GM20431 (cell line): ENCODE measurements at regions not wholly inside any gene's neighbourhood (a gene's known extent, or its start where the extent isn't known, plus 50 kb on each side); places are given as distances from the start of the nearest gene placed in this dataset.

Experiments
- in situ Hi-C: fragments of 300-500 bp; cut with MseI, MboI; formaldehyde crosslinking; loops from one replicate; pipeline ENCODE4 v1.15.0; 2020; ENCODE audit warnings: low sequenced_read_pairs; ENCODE audit not compliant: unreplicated experiment

GRCh38 chr3:99504258-99504657, 134.1 kb upstream of the COL8A1 start:
- in situ Hi-C loops, result no loop called here

GRCh38 chr3:99503350-99503749, 135.0 kb upstream of the COL8A1 start:
- in situ Hi-C loops, result no loop called here

GRCh38 chr3:99502871-99503270, 135.5 kb upstream of the COL8A1 start:
- in situ Hi-C loops, result no loop called here

- in situ Hi-C loops, result no loop called here
These were observed 137.9 kb upstream of the COL8A1 start for GRCh38 chr3:99500485-99500884.

DNA sequence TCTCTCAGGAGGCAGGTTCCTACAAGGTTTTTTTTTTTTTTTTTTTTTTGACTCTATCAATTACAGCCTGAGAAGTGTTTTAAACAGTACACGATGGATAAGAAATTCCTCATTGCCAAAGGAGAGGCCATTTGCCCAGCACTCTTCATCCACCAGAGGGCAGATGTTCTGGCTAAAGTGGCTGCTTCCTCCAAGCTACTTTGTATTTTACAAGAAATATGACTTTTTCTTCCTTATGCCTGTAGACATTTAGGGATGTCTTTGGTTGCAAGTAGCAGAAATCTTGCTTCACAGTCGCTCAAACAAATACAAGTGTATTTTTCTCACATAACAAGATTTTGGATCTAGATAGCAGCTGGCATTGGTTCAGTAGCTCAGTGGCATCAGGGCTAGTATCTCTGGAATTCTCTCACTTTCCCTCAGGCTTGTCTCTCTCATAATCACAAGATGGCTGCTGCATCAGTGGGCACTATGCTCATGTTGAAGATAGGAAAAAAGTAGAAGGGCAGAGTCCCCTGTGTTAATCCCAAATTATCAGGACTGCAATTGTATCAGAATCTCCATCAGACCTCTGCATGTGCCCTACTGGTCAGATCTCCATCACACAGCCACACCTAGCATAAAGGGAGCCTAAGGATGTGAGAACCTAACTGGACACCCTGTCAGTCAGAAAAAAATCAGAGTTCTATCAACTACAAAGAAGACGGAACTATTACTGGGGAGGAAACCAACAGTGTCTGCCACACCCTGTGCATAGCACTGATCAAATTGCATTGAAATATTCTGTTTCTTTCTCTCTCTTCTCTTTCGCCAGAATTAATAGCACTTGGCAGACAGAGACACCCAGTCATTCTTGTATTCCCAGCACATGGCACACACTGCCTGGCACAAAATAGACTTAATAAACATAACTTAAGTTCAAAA, 138.9 kb upstream of the COL8A1 start:
- in situ Hi-C loops, result no loop called here

DNA sequence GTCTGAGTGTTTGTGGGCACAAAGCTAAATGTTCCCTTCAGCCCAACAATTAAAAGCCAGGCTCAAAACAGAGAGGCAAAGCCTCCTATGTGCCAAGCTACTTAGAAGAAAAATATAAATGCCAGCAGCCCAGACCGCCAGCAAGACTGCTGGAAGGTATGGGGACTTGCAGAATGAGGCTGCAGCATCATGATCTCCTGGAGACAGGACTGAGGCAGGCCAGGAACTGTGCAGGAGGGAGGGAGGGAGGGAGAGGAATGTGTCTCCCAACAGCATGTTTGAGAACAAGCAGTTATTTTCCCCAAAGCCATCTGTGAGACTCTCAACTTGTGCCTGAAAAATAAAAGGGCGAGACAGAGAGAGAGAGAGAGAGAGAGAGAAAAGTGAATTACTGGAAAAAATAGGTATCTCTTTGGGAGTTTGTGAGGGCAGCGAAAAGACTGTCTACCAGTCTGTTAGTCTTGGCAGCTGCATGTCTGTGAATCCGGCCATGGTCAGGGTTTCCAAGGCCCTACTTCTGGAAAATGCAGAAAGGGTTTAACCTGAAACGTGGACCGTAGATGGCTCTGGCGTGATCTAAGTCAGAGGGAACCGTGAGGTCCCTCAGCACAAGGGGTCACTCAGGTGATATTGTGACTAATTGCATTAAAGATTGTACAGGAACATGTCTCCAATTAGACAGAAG, 139.7 kb upstream of the COL8A1 start:
- in situ Hi-C loops, result no loop called here

DNA sequence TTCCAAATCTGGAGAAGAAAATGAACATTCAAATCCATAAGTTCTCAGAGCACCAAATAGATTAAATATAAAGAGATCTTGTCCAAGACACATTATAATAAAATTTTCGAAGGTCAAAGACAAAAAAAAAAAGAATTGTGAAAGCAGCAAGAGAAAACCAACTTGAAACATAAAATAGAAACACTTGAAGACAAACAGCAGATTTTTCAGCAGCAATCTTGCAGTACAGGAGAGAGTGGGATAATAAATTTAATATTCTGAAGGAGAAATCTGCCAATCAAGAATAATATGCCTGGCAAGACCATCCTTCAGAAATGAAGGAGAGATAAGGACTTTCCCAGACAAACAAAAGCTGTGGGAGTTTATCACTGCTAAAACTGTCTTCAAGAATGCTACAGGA, 150.5 kb upstream of the COL8A1 start:
- in situ Hi-C loops, result no loop called here

- in situ Hi-C loops, result no loop called here
These were observed 153.1 kb upstream of the COL8A1 start for GRCh38 chr3:99485286-99485685.

DNA sequence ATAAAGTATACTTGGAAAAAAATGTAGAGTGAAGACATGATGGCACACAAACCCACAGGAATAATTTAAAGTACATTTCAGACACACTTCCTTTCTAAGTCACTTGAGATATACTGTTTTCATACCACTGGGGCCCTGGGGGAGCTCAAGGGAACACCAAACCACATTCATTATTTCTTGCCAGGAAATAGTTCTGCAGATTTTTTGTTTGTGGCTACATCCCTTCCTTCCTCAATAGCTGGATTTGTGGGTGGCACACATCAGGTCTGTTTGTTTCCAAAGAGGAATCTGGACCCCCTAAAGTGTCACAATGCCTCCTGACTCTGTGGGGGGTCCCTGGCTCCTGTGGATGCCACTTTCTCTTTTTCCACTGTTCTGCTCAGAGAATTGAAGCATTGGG, 153.5 kb upstream of the COL8A1 start:
- in situ Hi-C loops, result no loop called here

DNA sequence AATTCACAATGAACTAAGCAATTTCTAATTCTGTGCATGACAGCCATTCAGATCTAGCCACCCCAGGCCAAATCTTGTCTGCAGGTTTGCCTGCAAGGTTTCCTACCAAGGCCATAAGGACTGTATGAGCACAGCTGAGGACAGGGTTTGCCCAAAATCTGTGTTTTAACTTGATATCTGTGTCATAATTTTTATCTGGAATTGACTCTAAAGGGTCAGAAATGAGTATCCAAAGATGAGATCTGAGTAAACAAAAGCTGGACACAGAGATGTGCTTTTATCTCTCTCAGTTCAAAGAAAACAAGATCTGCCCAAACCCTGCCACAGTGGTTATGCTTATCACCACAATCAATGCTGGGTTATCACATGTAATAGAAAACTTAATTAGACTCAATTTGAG, 154.6 kb upstream of the COL8A1 start:
- in situ Hi-C loops, result no loop called here

GRCh38 chr3:99482191-99482590, 156.2 kb upstream of the COL8A1 start:
- in situ Hi-C loops, result no loop called here

DNA sequence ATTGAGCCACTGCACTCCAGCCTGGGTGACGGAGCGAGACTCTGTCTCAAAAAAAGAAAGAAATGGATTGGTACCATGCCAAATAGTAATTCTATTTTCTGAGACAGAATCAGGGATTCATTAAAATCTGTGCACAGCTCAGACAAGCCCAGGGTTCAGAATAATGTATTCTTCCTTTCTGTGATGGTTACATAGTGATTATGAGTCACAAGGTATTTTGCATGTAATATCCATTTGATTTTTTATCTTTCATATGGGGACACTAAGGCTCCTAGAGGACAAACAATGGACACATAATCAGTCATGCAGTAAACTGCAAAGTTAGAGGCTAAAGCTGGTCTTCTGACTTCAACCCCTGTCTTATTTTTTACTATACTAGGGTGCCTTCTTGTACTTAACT, 156.8 kb upstream of the COL8A1 start:
- in situ Hi-C loops, result no loop called here

- in situ Hi-C loops, result no loop called here
These were observed 158.6 kb upstream of the COL8A1 start for GRCh38 chr3:99479768-99480167.

DNA sequence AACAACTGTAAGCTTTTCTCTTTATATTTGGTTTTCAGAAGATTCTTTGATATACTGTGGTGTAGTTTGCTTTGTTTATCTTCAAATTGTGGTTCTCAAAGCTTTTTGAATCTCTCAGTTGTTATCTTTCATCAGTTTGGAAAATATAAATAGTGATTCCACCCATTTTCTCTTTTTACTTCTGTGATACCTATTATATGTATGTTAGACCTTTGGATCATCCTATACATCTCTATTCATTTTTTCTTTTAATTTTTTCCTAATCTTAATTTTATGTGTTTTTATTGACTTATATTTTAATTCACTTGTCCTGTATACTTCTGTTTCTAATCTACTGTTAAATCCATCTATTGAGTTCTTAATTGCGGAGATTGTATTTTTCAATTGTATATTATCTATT, 160.7 kb upstream of the COL8A1 start:
- in situ Hi-C loops, result no loop called here

GRCh38 chr3:99475229-99475628, 163.2 kb upstream of the COL8A1 start:
- in situ Hi-C loops, result no loop called here

- in situ Hi-C loops, result no loop called here
These were observed 163.6 kb upstream of the COL8A1 start for GRCh38 chr3:99474776-99475175.

DNA sequence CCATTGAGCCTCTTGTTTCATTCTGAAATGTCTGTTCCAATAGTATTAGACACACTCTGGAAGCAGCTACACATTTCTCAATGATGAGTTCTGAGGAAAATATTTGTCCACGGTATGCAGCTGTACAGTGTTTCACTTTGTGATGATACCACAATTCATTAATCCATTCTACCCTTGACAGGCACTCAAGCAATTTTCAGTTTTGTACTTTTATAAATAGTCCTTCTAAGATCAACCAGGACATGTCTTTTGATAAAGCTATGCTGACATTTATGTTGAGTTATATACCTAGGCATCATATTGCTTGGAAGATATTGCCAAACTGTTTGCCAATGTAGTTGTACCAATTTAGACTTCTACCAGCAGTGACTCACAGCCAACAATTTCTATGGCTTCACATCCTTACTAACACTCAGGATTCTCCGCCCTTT, 165.1 kb upstream of the COL8A1 start:
- in situ Hi-C loops, result no loop called here

DNA sequence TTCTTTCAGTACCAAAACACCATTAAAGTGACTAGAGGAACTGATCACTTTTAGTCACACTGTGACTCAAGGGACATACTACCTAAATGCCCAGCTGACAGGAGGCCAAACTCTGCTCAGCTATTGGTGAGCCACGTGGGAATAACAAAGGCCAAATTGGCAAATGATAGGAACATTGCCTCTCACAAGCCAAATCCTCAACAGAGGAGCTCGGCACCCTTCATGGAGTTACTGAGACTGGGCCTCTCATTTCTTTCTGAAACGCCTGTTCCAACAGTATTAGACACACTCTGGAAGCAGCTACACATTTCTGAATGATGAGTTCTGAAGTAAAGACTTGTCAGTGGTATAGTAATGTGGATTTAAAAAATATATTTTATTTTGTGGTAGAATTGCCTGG, 166.0 kb upstream of the COL8A1 start:
- in situ Hi-C loops, result no loop called here

GRCh38 chr3:99471353-99472323, 166.8 kb upstream of the COL8A1 start:
- in situ Hi-C loops, result no loop called here

- in situ Hi-C loops, result no loop called here
These were observed 167.6 kb upstream of the COL8A1 start for GRCh38 chr3:99470841-99471240.
